GM12865 (cell line): ENCODE measurements at regions not wholly inside any gene's neighbourhood (a gene's known extent, or its start where the extent isn't known, plus 50 kb on each side); places are given as distances from the start of the nearest gene placed in this dataset.
A peak's percentile ranks its signal among the peaks of the same experiment; 100 is the strongest.
"Not testable (repeated sequence)": the region's sequence is repeated elsewhere in the genome, so short reads cannot be mapped to it uniquely, and the experiment has no call there.

Source experiments
- DNase-seq: peaks from one replicate; pipeline ENCODE4 v3.0.0; 2010; ENCODE audit warnings: low read depth
- H3K4me3 ChIP-seq: 2 replicates; pipeline ENCODE4 v1.5.1; 2011; ENCODE audit warnings: mild to moderate bottlenecking, low read depth, low read length, control low read depth
- CTCF ChIP-seq: IDR thresholded peaks from 2 replicates; pipeline ENCODE4 v1.5.1; 2011; ENCODE audit warnings: low read length, control low read depth, low read depth, inconsistent platforms; ENCODE audit not compliant: insufficient read depth; ENCODE audit errors: missing control alignments

GRCh38 chr11:119586181-119586580 is 142.8 kb downstream of the NECTIN1 start:
- no peak overlapping the region for H3K4me3 ChIP-seq
- TF ChIP-seq CTCF = no peak
- no peak for DNase-seq

DNA sequence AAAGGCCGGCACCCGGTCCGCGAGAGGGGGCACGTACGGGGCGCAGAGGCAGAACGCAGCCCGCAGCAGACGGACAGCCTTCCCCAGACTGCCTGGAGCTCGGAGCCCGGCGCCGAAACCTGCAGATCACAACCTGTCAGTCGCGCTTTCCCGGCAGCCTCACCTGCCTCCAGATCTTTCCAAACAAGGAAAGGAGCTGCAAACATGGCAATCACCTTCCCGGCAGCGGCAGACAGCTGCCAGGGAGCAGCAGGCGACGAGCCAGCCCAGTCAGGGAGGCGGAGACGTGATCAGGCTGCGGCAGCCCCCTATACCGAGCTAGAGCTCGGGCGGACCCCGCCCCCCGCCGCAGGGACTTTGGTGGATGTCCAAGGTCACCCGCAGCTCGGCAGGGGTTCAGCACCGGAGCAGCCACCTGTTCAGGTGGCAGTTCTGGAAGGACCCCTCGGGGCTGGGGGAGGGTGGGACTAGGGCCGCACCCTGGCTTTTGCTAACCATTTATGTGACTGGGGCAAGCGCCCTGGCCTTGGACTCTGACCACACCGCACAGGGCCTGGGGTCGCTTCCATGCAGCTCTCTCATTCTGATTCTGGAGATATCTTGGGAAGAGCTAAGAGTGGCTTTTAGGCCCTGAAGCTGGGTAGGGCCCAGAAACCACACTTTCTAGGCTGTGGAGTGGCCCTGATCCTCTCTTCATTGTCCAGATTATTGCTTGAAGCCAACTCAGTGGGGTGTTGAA is 143.8 kb downstream of the NECTIN1 start:
- no peak for TF ChIP-seq CTCF
- no peak overlapping the region for H3K4me3 ChIP-seq
- DNase-seq = no peak

DNA sequence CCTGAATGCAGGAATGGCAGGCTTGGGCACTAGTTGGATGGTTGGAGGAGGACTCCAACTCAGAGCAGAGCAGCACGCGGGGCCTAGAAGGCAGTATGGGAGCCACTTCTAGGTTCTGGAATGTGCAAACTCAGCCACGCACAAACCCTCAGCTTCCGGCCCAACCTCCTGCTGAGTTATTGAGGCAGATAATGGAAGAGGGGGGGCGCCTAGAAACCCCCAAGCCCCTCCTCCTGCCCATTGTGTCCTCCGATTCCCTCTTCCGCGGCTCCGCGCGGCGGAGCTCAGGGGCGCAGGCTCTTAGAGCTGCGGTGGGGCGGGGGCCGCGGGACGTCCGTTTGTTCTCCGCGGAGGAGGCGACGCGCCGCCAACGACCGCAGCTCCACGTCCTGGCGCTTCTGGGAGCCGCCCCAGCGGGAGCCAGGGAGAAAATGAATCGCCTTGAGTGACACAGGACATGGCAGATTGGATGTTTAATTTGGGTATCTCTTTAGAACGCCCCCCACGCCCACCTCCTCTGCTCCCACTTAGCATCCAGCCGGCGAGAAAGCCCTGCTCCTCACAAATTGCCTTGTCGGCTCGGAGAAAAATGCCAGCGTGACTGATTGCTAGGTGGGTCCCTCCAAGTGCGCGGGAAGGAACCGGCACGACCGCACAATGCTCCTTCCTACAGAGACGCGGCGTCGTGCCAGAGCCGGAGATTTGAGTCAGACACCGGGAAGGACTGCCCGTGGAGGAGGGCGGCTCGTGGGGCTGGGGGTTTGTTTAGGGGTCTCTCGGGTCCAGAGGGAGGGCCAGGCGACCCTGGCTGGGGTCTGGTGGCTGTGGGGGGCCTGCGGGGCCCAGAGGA is 144.6 kb downstream of the NECTIN1 start:
- H3K4me3 ChIP-seq = no peak overlapping the region
- peak; percentile 9 for DNase-seq
- no peak for TF ChIP-seq CTCF

- peak; percentile 27 for TF ChIP-seq CTCF
- H3K4me3 ChIP-seq = no peak overlapping the region
- no peak for DNase-seq
These were observed 145.4 kb downstream of the NECTIN1 start for GRCh38 chr11:119583585-119583984.

DNA sequence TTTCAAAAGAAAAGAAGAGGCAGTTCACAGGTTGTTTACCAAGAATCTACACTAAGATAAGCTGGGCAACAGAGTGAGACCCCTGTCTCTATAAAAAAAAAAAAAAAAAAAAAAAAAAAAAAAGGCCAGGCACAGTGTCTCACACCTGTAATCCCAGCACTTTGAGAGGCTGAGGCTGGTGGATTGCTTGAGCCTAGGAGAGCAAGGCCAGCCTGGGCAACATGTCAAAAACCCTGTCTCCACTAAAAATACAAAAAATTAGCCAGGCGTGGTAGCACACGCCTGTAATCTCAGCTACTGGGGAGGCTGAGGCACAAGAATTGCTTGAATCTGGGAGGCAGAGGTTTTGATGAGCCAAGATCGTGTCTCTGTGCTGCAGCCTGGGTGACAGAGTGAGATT is 147.6 kb downstream of the NECTIN1 start:
- H3K4me3 ChIP-seq, DNase-seq: not testable (repeated sequence)

DNA sequence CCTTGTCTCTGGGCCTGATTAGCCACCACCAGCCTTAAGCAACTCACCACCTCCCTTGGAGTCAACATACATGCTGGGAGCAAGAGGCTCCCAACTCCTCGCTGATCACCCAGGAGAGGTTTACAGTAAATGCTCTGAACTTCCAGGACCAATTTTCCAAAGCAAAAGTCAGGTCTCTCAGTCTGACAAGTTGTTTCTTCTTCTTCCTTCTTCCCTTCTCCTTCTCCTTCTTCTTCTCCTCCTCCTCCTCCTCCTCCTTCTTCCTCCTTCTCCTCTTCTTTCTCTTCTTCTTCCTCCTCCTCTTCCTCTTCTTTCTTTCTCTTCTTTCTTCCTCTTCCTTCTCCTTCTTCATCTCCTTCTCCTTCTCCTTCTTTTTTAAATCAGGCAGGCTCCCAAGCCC is 148.2 kb downstream of the NECTIN1 start:
- DNase-seq = no peak
- H3K4me3 ChIP-seq = no peak overlapping the region
- no peak for TF ChIP-seq CTCF

- no peak overlapping the region for H3K4me3 ChIP-seq
- TF ChIP-seq CTCF = no peak
- no peak for DNase-seq
These were observed 148.9 kb downstream of the NECTIN1 start for GRCh38 chr11:119580081-119580480.
